ENCODE measurements at regions not wholly inside any gene's neighbourhood (a gene's known extent, or its start where the extent isn't known, plus 50 kb on each side); places are given as distances from the start of the nearest gene placed in this dataset.

DNA sequence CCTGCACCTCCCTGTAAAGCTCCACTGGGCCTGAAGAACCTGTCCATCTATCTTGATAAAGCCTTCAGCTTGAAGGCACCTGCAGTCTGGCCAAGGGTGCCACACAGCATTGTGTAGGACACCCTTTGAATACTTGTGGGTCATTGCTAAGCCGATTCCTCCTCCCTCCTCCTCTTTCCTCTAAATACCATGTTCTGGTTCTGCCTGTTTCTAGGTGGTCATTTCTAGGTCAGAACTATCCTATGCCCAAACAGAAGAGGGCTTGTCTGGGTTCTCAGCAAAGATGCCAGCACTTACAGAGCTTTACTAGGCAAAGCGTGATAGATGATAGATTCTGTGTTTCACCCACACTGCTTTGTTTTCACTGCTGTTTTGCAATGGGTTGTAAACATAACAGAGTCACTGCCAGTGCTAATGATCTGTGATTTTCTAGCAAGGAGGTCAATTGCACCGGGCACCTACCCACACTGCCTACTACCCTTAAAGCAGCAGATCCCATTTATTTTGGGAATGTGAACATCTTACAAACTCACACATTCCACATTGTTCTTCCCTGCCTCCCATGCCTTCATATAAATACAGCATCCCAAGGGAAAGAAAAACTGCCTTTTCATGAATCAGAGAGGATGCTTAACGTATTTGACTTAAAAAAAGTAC lies 279.1 kb upstream of the PITRM1 start:
- intact Hi-C loops (cut with micrococcal nuclease), result loop anchor here (1.0 to 5.0 kb wide), 4 partner anchors 51 to 1319 kb away; no protein-coding TSS in a partner anchor
- POLR2A ChIA-PET, result no interaction called here
- H3K4me3 ChIP-seq (replicated peaks in 1 of 3; ENCODE audit: insufficient read depth in 1 of 3, low read depth in 1 of 3, low read length in 3 of 3), result no peak overlapping the region

More for the DNA sequence above, 279.1 kb upstream of the PITRM1 start:
- Histone ChIP-seq H3K27ac (ENCODE audit: insufficient read depth, low read depth, low read length) (peak overlapping the region; percentile 98), H3K4me1 (ENCODE audit: control insufficient read depth, extremely low read depth, insufficient read depth, low read length) (peaks cover 43% of the 10 kb centered on the region), H3K4me2 (ENCODE audit: insufficient read depth, low read length) (peak overlapping the region; percentile 61), H3K9me3 (replicated peaks; ENCODE audit: control insufficient read depth, insufficient read depth, low read length) (no peaks in the 10 kb centered on the region), H3K9me1 (replicated peaks; ENCODE audit: control insufficient read depth, extremely low read depth, insufficient read depth, low read length) (no peaks in the 10 kb centered on the region), H3K27me3 (ENCODE audit: control insufficient read depth in 2 of 2, insufficient read depth in 2 of 2, low read length in 2 of 2) (no peaks in the 10 kb centered on the region), H2AFZ (ENCODE audit: low read depth, low read length) (peak overlapping the region; percentile 32), H3K9ac (replicated peaks; ENCODE audit: extremely low read depth, insufficient read depth, low read length) (peak overlapping the region; percentile 95), H4K20me1 (replicated peaks; ENCODE audit: control insufficient read depth, extremely low read depth, insufficient read depth, low read length) (no peaks in the 10 kb centered on the region), H3K79me2 (ENCODE audit: control insufficient read depth, insufficient read depth, low read length) (no peaks in the 10 kb centered on the region), H3K36me3 (ENCODE audit: control insufficient read depth in 2 of 2, extremely low read depth in 1 of 2, insufficient read depth in 2 of 2, low read length in 2 of 2) (no peaks in the 10 kb centered on the region)
- dilution Hi-C loops (cut with MboI; ENCODE audit: extremely low pct_ligation_motif_present, low sequenced_read_pairs), result no loop called here
- DNase-seq (ENCODE audit: low read depth, low spot score), result no peak
- BruUV-seq (replicated peaks), result no TSS peak
- no peak for TF ChIP-seq GATA2 (IDR thresholded peaks at IDR 0.05; ENCODE audit: insufficient read depth, insufficient read length, low read depth, low read length)
- TF ChIP-seq EZH2 (IDR thresholded peaks at IDR 0.05; ENCODE audit: borderline replicate concordance, low read depth, low read length, severe bottlenecking), result no peak
- TF ChIP-seq, protein P1, sequence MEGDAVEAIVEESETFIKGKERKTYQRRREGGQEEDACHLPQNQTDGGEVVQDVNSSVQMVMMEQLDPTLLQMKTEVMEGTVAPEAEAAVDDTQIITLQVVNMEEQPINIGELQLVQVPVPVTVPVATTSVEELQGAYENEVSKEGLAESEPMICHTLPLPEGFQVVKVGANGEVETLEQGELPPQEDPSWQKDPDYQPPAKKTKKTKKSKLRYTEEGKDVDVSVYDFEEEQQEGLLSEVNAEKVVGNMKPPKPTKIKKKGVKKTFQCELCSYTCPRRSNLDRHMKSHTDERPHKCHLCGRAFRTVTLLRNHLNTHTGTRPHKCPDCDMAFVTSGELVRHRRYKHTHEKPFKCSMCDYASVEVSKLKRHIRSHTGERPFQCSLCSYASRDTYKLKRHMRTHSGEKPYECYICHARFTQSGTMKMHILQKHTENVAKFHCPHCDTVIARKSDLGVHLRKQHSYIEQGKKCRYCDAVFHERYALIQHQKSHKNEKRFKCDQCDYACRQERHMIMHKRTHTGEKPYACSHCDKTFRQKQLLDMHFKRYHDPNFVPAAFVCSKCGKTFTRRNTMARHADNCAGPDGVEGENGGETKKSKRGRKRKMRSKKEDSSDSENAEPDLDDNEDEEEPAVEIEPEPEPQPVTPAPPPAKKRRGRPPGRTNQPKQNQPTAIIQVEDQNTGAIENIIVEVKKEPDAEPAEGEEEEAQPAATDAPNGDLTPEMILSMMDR (IDR thresholded peaks at IDR 0.05; ENCODE audit: extremely low read depth in 1 of 2, insufficient read depth in 1 of 2, low read depth in 1 of 2, low read length in 2 of 2), result no peak
- no peak for TF ChIP-seq POLR2A (IDR thresholded peaks at IDR 0.05; ENCODE audit: low read depth, low read length)
- no peak for TF ChIP-seq FOS (IDR thresholded peaks at IDR 0.05; ENCODE audit: borderline replicate concordance, insufficient read depth, low read length)
- TF ChIP-seq, protein P2, sequence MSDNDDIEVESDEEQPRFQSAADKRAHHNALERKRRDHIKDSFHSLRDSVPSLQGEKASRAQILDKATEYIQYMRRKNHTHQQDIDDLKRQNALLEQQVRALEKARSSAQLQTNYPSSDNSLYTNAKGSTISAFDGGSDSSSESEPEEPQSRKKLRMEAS (IDR thresholded peaks at IDR 0.05; ENCODE audit: insufficient read depth, insufficient read length), result no peak
- no peak for TF ChIP-seq JUN (IDR thresholded peaks at IDR 0.05; ENCODE audit: borderline replicate concordance, insufficient read depth, insufficient read length, low read depth)
- FAIRE-seq, result no peak
- CTCF ChIA-PET, result interaction anchor here (0.7 to 1.9 kb wide), 10 partner anchors 14 to 326 kb away, joined by 3 to 12 read pairs (median 4); no protein-coding TSS in a partner anchor
